ENCODE measurements at regions not wholly inside any gene's neighbourhood (a gene's known extent, or its start where the extent isn't known, plus 50 kb on each side); places are given as distances from the start of the nearest gene placed in this dataset.

DNA sequence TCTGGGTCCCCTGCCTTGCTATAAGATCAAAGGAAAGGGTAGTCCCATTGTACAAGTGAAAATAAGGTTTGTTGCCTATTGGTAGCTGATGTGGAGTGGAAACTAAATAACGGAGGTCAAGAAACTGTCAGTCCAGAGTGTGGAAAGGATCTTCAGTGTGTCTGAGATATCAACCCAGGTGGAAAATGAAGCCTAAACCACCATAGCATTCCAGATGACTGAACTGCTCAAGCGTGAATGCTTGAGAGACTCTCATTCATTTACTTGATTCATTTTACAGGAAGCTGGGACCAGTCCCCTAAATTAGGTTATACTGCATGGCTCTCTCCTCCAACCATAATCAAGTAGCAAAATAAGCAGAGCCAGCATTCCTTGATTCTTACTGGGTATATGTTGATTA lies 116.0 kb upstream of the SLC28A3 start:
- no peak for DNase-seq

- DNase-seq = no peak
Observed at GRCh38 chr9:84460695-84461094, 120.1 kb upstream of the SLC28A3 start.

DNA sequence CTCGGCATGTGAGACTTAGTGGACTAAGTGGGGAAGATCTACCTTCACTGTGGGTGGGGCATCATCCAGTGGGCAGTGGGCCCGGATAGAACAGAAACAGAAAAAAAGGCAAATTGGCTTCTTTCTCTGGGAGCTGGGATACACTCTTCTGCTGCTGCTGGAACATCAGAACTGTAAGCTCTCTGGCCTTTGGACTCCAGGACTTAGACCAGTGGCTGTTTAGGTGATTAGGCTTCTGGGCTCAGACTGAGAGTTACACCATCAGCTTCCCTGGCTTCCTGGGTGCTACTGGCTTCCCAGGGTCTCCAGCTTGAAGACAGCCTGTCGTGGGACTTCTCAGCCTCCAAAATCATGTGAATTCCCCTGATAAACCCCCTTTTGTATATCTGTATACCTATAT lies 122.7 kb upstream of the SLC28A3 start:
- no peak for DNase-seq

DNA sequence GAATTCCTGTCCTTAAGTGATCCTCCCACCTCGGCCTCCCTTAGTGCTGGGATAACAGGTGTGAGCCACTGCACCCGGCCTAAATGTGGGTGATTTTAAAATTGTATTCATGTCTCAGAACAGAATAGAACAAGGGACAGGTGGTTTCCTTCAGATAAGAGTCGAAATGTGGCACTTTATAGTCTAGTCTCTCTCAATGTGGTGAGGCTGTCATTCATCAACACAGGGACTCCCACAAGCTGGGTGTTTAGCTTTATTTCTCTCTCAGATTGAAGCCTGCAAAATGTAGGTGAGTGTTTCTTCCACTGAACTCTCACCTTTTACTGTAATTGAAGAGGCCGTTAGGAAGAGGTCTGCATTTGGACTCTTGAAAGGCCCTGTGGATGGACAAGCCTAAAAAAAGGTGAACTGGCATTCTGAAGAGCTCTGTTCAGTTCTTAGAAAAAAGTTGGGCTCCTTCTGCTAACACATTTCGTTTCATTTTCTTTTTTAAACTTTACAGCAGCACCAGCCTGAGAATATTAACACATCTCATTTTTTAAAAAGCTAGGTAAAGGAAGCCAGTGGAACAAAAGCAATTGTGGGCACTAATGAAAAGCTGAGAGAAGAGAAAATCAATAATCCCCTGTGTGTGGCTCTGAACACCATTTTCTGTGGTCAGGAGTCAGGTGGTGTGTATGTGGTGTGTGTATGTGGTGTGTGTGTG lies 126.2 kb upstream of the SLC28A3 start:
- no peak for DNase-seq

DNA sequence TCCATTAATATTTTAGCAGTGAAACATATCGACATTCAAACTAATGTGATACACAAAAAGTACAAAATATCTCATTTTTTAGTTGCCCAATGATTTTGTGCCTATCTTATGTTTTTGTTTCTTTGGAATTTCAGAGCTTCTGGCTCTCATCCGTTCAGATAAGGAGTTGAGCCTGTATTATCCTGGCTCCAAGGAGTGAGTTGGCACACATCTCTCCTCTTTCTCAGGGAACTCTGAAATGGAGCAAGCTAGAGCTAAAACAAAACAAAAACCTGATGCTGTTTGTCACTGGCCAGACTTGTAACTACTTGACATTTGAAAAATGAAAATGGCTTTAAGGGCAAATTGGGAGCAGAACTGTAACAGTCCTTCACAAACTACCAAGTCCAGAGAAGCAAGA lies 131.3 kb upstream of the SLC28A3 start:
- DNase-seq = no peak

DNA sequence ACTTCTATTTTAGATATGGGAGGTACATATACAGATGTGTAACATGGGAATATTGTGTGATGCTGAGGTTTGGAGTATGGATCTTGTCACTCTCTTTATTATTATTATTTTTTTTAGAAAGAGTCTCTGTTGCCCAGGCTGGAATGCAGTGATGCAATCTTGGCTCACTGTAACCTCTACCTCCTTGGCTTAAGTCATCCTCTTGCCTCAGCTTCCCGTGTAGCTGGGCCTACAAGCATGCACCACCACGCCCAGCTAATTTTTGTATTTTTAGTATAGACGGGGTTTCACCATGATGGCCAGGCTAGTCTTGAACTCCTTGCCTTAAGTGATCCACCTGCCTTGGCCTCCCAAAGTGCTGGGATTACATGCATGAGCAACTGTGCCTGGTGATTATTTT lies 138.4 kb upstream of the SLC28A3 start:
- no peak for DNase-seq

GRCh38 chr9:84480071-84480470 lies 139.5 kb upstream of the SLC28A3 start:
- DNase-seq = no peak

DNA sequence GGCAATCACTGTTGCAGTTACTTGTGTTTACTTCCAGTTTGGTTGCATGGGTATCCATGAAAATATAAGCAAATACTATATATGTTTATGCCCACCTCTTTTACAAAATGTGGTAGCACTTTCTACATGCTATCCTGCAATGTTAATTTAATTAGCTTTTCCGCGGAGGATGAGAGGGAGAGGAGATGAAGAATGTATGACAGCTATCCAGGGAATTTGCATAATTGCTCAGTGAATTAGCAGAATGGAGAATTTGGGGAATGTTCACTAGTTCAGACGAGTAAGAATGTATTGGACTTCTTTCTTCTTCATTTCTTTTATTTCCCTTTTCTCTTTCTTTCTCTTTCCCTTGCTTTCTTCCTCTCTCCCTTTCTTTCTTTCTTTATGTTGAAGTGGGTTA lies 140.7 kb upstream of the SLC28A3 start:
- no peak for DNase-seq

- DNase-seq = no peak
Observed at GRCh38 chr9:84481636-84482218, 141.2 kb upstream of the SLC28A3 start.

- DNase-seq = no peak
Observed at GRCh38 chr9:84482607-84483006, 142.0 kb upstream of the SLC28A3 start.

GRCh38 chr9:84484172-84484571 lies 143.6 kb upstream of the SLC28A3 start:
- no peak for DNase-seq

- no peak for DNase-seq
Observed at GRCh38 chr9:84485539-84485938, 145.0 kb upstream of the SLC28A3 start.

GRCh38 chr9:84486663-84487062 lies 146.1 kb upstream of the SLC28A3 start:
- no peak for DNase-seq

- DNase-seq = no peak
Observed at GRCh38 chr9:84490206-84490841, 149.8 kb upstream of the SLC28A3 start.

DNA sequence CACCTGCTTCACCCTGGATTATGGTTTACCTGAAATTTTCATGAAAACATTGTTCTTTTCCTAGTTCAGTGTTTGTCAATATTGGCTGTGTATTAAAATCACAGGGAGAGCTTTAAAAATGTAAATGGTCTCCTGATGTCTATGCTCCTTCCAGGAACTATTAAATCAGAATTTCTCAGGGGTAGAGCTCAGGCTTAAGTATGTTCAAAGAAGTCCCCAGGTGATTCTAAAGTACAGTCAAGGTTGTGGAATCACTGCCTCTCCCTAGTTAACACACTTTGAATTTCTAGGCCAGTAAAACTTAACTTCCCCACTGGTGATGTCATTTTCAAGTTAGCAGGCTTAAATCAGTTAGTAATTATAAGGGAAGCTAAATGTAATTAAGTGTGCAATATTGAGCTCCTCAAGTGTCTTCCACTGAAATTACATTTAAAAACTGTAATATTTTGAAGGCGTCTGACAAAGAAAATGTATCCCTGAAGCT lies 150.3 kb upstream of the SLC28A3 start:
- DNase-seq = no peak

- no peak for DNase-seq
Observed at GRCh38 chr9:84492366-84493159, 152.0 kb upstream of the SLC28A3 start.

- DNase-seq = no peak
Observed at GRCh38 chr9:84493284-84493947, 152.9 kb upstream of the SLC28A3 start.

DNA sequence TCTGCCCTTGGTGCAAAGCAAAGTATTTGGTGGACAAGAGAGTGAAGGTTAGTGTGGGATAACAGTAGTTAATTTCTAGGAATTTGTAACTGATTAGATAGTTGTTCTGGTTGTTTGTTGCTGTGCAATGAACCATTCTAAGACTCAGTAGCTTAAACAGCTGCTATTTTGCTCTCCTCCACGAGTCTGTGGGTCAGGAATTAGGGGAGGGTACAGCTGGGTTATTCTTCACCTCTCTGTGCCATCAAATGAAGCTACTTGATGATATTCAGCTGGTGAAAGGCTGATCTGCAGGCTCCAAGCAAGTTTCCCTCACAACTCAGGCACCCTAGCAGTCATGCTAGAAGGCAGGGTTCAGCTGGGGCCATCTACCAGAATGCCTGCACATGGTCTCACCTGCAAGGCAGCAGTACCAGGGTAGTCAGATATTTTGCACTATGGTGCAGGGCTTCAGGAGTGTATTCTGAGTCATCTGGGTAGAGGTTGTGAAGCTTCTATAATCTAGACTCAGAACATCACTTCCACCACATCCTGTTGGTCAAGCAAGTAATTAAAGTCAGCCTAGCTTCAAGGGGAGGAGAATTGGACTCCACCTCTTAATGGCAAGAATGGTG lies 159.5 kb upstream of the SLC28A3 start:
- no peak for DNase-seq

GRCh38 chr9:84500826-84501225 lies 160.3 kb upstream of the SLC28A3 start:
- no peak for DNase-seq

DNA sequence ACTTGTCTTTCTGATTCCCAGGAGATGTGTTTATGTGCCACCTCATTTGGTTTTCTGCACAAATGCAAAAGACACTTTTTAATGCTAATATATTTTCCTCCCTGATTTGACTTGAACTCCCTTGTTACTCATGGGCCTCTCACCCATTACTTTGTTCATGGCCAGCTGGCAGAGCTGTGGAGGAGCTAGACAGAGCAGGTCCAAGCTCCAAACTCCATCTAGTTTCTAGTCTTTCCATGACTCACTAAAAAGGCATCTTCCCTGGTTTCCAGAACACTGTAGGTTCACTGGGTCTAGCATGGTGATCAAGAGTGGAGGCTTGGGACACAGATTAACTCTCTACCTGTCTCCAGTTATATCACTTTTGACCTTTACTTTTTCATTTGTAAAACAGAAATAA lies 161.0 kb upstream of the SLC28A3 start:
- DNase-seq = no peak

- no peak for DNase-seq
Observed at GRCh38 chr9:84502066-84502465, 161.5 kb upstream of the SLC28A3 start.

GRCh38 chr9:84504360-84504759 lies 163.8 kb upstream of the SLC28A3 start:
- no peak for DNase-seq

GRCh38 chr9:84511651-84512050 lies 157.9 kb upstream of the NTRK2 start:
- no peak for DNase-seq

All from NCI-H1048 (cell line).